ENCODE measurements at regions not wholly inside any gene's neighbourhood (a gene's known extent, or its start where the extent isn't known, plus 50 kb on each side); places are given as distances from the start of the nearest gene placed in this dataset.

DNA sequence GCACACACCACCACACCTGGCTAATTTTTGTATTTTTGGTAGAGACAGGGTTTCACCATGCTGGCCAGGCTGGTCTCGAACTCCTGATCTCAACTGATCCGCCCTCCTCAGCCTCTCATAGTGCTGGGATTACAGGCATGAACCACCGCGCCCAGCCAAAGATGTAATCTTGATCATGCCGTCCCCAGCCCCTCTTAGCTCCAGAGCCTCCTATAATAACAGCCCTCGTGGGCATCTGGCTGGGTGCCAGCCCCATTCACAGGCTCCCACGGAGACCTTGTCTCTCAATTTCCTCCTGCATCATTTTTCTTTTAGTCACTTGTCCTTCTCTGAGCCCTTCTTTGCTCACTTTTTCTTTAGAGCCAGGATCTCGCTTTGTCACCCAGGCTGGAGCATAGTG is 94.2 kb downstream of the KATNIP start:
- no peak overlapping the region for H3K18ac ChIP-seq (ENCODE audit: insufficient read length, low read depth, low read length)
- H3T11ph ChIP-seq (ENCODE audit: low read length), result no peak overlapping the region
- H2AK5ac ChIP-seq (ENCODE audit: insufficient read length, low read length), result no peak overlapping the region
- no CpG with 5 or more reads among the region's 8 CpGs for WGBS (ENCODE audit: extremely low coverage, insufficient read length, low lambda C conversion rate)
- H3K4me1 ChIP-seq (ENCODE audit: insufficient read depth, low read length), result no peaks in the 10 kb centered on the region
- H3K14ac ChIP-seq (ENCODE audit: insufficient read depth, low read length), result no peak overlapping the region
- H3K36me3 Mint-ChIP-seq (ENCODE audit: insufficient read depth in 1 of 3, low read depth in 3 of 3), result peaks cover 0 to 3% (median 0%) of the 10 kb centered on the region in 3 experiments; a peak in 1 of 7 replicates
- no peak overlapping the region for H4K8ac ChIP-seq (replicated peaks; ENCODE audit: insufficient read length, low read depth, low read length)
- H2BK15ac ChIP-seq (ENCODE audit: low read depth, low read length), result no peak overlapping the region
- no peak overlapping the region for H2BK5ac ChIP-seq (ENCODE audit: insufficient read length, low read length)
- H3K9ac ChIP-seq (ENCODE audit: extremely low read depth, insufficient read length, low read length), result no peak overlapping the region
- no peak overlapping the region for H2AFZ ChIP-seq (ENCODE audit: low read length)
- no peaks in the 10 kb centered on the region for H3K27me3 Mint-ChIP-seq (ENCODE audit: low read depth)
- TF ChIP-seq, protein P1, sequence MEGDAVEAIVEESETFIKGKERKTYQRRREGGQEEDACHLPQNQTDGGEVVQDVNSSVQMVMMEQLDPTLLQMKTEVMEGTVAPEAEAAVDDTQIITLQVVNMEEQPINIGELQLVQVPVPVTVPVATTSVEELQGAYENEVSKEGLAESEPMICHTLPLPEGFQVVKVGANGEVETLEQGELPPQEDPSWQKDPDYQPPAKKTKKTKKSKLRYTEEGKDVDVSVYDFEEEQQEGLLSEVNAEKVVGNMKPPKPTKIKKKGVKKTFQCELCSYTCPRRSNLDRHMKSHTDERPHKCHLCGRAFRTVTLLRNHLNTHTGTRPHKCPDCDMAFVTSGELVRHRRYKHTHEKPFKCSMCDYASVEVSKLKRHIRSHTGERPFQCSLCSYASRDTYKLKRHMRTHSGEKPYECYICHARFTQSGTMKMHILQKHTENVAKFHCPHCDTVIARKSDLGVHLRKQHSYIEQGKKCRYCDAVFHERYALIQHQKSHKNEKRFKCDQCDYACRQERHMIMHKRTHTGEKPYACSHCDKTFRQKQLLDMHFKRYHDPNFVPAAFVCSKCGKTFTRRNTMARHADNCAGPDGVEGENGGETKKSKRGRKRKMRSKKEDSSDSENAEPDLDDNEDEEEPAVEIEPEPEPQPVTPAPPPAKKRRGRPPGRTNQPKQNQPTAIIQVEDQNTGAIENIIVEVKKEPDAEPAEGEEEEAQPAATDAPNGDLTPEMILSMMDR (conservative IDR thresholded peaks at IDR 0.05), result no peak
- H3K23me2 ChIP-seq (ENCODE audit: insufficient read length, low read depth, low read length, poor library complexity, severe bottlenecking), result no peaks in the 10 kb centered on the region
- H4K20me1 ChIP-seq (ENCODE audit: control insufficient read depth, insufficient read depth, insufficient read length), result no peaks in the 10 kb centered on the region
- no peak overlapping the region for H4K91ac ChIP-seq (ENCODE audit: insufficient read length, low read depth, low read length)
- H3K79me2 ChIP-seq (ENCODE audit: insufficient read depth, low read length), result no peaks in the 10 kb centered on the region
- H3K9me3 ChIP-seq (ENCODE audit: control insufficient read depth, low read depth, low read length), result no peaks in the 10 kb centered on the region
- no peak overlapping the region for H2BK120ac ChIP-seq (ENCODE audit: low read depth, low read length, poor library complexity, severe bottlenecking)
- H3K79me1 ChIP-seq (ENCODE audit: insufficient read depth, low read depth, low read length, poor library complexity, severe bottlenecking), result no peaks in the 10 kb centered on the region
- H3K9me3 Mint-ChIP-seq, result peaks cover 0 to 2% of the 10 kb centered on the region in 2 experiments; a peak in 2 of 5 replicates
- H3K56ac ChIP-seq (ENCODE audit: insufficient read length, low read depth, low read length), result no peak overlapping the region
- H3K27ac ChIP-seq (ENCODE audit: insufficient read length, low read depth, low read length), result no peak overlapping the region
- H3K23ac ChIP-seq (ENCODE audit: insufficient read length, low read depth, low read length), result no peak overlapping the region
- H3K27ac Mint-ChIP-seq, result no peak overlapping the region
- no peak overlapping the region for H2BK12ac ChIP-seq (ENCODE audit: insufficient read length, low read depth, low read length)
- peaks cover 9 to 15% of the 10 kb centered on the region in 2 experiments; a peak in 3 of 4 replicates for H3K4me1 Mint-ChIP-seq
- H3K27me3 ChIP-seq (ENCODE audit: insufficient read depth, low read length), result no peaks in the 10 kb centered on the region
- H3K4ac ChIP-seq (ENCODE audit: low read depth, low read length), result no peak overlapping the region
- H2BK20ac ChIP-seq (ENCODE audit: low read depth, low read length, poor library complexity, severe bottlenecking), result no peak overlapping the region
- H3K4me3 Mint-ChIP-seq, result no peak overlapping the region
- no peak overlapping the region for H4K5ac ChIP-seq (ENCODE audit: insufficient read length, low read depth, low read length)
- H3K4me2 ChIP-seq (ENCODE audit: insufficient read depth, insufficient read length, low read length), result no peak overlapping the region
- DNase-seq, result no peak
